HepG2 (cell line): ENCODE measurements at regions not wholly inside any gene's neighbourhood (a gene's known extent, or its start where the extent isn't known, plus 50 kb on each side); places are given as distances from the start of the nearest gene placed in this dataset.

Source experiments
- MYC ChIP-seq: sonication (generic); formaldehyde crosslinking; IDR thresholded peaks from 2 replicates; pipeline ENCODE4 v1.9.0; 2021; ENCODE audit warnings: missing genetic modification reagents, borderline replicate concordance
- SKI ChIP-seq: fragments of 450-650 bp; IDR thresholded peaks from one replicate; pipeline ENCODE4 v1.6.1; 2018; ENCODE audit warnings: mild to moderate bottlenecking; ENCODE audit not compliant: partially characterized antibody

- TF ChIP-seq MYC (CRISPR knock-in tag) (no peak), SKI (no peak)
Observed at GRCh38 chr4:36638273-36638811, 356.9 kb downstream of the DTHD1 start.
